ENCODE measurements at regions not wholly inside any gene's neighbourhood (a gene's known extent, or its start where the extent isn't known, plus 50 kb on each side); places are given as distances from the start of the nearest gene placed in this dataset.

DNA sequence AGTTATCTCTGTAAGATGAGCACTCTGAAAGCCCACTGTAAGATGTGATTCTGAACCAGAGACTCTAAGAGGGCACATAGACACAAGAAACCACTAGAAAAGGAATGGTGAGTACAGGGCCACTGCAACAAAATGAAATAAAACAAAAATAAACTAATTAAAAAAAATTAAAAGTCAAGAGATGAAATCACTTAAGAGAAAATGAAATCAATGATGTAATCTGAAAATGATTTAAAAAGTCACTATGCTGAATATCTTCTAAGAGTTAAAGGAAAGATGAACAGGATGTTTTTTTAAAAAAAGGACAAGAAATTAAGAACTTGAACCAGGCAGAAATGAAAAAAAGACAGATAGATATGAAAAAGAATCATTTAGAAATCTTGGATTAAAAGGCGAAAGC is 110.6 kb upstream of the OLIG2 start:
- Histone ChIP-seq H3K4me3 (ENCODE audit: low read length) (no peak overlapping the region), H3K4me1 (ENCODE audit: insufficient read depth, low read length) (peaks cover 24% of the 10 kb centered on the region), H3K9me3 (ENCODE audit: control insufficient read depth in 1 of 2, insufficient read depth in 1 of 2, low read length in 2 of 2) (no peaks in the 10 kb centered on the region), H3K27ac (ENCODE audit: low read depth in 1 of 2, low read length in 2 of 2) (no peak overlapping the region), H3K27me3 (ENCODE audit: control insufficient read depth in 1 of 2, insufficient read depth in 2 of 2, low read length in 2 of 2) (no peaks in the 10 kb centered on the region), H3K36me3 (ENCODE audit: insufficient read depth, low read length) (no peaks in the 10 kb centered on the region)
- TF ChIP-seq, protein P1, sequence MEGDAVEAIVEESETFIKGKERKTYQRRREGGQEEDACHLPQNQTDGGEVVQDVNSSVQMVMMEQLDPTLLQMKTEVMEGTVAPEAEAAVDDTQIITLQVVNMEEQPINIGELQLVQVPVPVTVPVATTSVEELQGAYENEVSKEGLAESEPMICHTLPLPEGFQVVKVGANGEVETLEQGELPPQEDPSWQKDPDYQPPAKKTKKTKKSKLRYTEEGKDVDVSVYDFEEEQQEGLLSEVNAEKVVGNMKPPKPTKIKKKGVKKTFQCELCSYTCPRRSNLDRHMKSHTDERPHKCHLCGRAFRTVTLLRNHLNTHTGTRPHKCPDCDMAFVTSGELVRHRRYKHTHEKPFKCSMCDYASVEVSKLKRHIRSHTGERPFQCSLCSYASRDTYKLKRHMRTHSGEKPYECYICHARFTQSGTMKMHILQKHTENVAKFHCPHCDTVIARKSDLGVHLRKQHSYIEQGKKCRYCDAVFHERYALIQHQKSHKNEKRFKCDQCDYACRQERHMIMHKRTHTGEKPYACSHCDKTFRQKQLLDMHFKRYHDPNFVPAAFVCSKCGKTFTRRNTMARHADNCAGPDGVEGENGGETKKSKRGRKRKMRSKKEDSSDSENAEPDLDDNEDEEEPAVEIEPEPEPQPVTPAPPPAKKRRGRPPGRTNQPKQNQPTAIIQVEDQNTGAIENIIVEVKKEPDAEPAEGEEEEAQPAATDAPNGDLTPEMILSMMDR (IDR thresholded peaks at IDR 0.05): no peak
- no peaks in the 10 kb centered on the region for H3K9me3 Mint-ChIP-seq
- ChIA-PET CTCF (no interaction called here), POLR2A (no interaction called here)
- no peak for DNase-seq
- H3K27me3 Mint-ChIP-seq: no peaks in the 10 kb centered on the region
- no peaks in the 10 kb centered on the region for H3K36me3 Mint-ChIP-seq (ENCODE audit: low read depth)
- peaks cover 41% of the 10 kb centered on the region for H3K4me1 Mint-ChIP-seq (ENCODE audit: low read depth)
- no peak for ATAC-seq (ENCODE audit: poor library complexity)
- peak overlapping the region; percentile 34 for H3K27ac Mint-ChIP-seq
- peak overlapping the region; percentile 3 for H3K4me3 Mint-ChIP-seq
- intact Hi-C loops (cut with DNase I, micrococcal nuclease): no loop called here

- intact Hi-C loops (cut with DNase I, micrococcal nuclease): no loop called here
- Histone ChIP-seq H3K4me1 (ENCODE audit: insufficient read depth, low read length) (peaks cover 24% of the 10 kb centered on the region), H3K27me3 (ENCODE audit: control insufficient read depth in 1 of 2, insufficient read depth in 2 of 2, low read length in 2 of 2) (no peaks in the 10 kb centered on the region), H3K36me3 (ENCODE audit: insufficient read depth, low read length) (no peaks in the 10 kb centered on the region), H3K4me3 (ENCODE audit: low read length) (no peak overlapping the region), H3K9me3 (ENCODE audit: control insufficient read depth in 1 of 2, insufficient read depth in 1 of 2, low read length in 2 of 2) (no peaks in the 10 kb centered on the region), H3K27ac (ENCODE audit: low read depth in 1 of 2, low read length in 2 of 2) (no peak overlapping the region)
- H3K4me3 Mint-ChIP-seq: no peak overlapping the region
- TF ChIP-seq, protein P1 (IDR thresholded peaks at IDR 0.05): no peak
- ATAC-seq (ENCODE audit: poor library complexity): no peak
- peak overlapping the region; percentile 34 for H3K27ac Mint-ChIP-seq
- ChIA-PET POLR2A (interaction anchor here (1.4 kb wide), 1 partner anchor 16 kb away, joined by 7 read pairs; no protein-coding TSS in a partner anchor), CTCF (no interaction called here)
- no peaks in the 10 kb centered on the region for H3K9me3 Mint-ChIP-seq
- no peak for DNase-seq
- H3K27me3 Mint-ChIP-seq: no peaks in the 10 kb centered on the region
- peaks cover 41% of the 10 kb centered on the region for H3K4me1 Mint-ChIP-seq (ENCODE audit: low read depth)
- H3K36me3 Mint-ChIP-seq (ENCODE audit: low read depth): no peaks in the 10 kb centered on the region
These were observed 109.6 kb upstream of the OLIG2 start for GRCh38 chr21:32916088-32916487.

- ChIA-PET POLR2A (interaction anchor here (1.4 kb wide), 1 partner anchor 16 kb away, joined by 7 read pairs; no protein-coding TSS in a partner anchor), CTCF (no interaction called here)
- Mint-ChIP-seq H3K27ac (peak overlapping the region; percentile 34), H3K36me3 (ENCODE audit: low read depth) (no peaks in the 10 kb centered on the region), H3K27me3 (no peaks in the 10 kb centered on the region), H3K9me3 (no peaks in the 10 kb centered on the region), H3K4me3 (no peak overlapping the region), H3K4me1 (ENCODE audit: low read depth) (peaks cover 45% of the 10 kb centered on the region)
- DNase-seq: no peak
- no peak for ATAC-seq (ENCODE audit: poor library complexity)
- no peaks in the 10 kb centered on the region for H3K27me3 ChIP-seq (ENCODE audit: control insufficient read depth in 1 of 2, insufficient read depth in 2 of 2, low read length in 2 of 2)
- H3K4me1 ChIP-seq (ENCODE audit: insufficient read depth, low read length): peaks cover 24% of the 10 kb centered on the region
- no peak overlapping the region for H3K27ac ChIP-seq (ENCODE audit: low read depth in 1 of 2, low read length in 2 of 2)
- TF ChIP-seq, protein P1 (IDR thresholded peaks at IDR 0.05): no peak
- no peaks in the 10 kb centered on the region for H3K36me3 ChIP-seq (ENCODE audit: insufficient read depth, low read length)
- intact Hi-C loops (cut with DNase I, micrococcal nuclease): no loop called here
- H3K4me3 ChIP-seq (ENCODE audit: low read length): no peak overlapping the region
- no peaks in the 10 kb centered on the region for H3K9me3 ChIP-seq (ENCODE audit: control insufficient read depth in 1 of 2, insufficient read depth in 1 of 2, low read length in 2 of 2)
These were observed 109.1 kb upstream of the OLIG2 start for GRCh38 chr21:32916522-32917099.

Data from CD4-positive, alpha-beta T cell (primary cell).